ENCODE measurements at regions not wholly inside any gene's neighbourhood (a gene's known extent, or its start where the extent isn't known, plus 50 kb on each side); places are given as distances from the start of the nearest gene placed in this dataset.
"Not testable (repeated sequence)": the region's sequence is repeated elsewhere in the genome, so short reads cannot be mapped to it uniquely, and the experiment has no call there.

DNA sequence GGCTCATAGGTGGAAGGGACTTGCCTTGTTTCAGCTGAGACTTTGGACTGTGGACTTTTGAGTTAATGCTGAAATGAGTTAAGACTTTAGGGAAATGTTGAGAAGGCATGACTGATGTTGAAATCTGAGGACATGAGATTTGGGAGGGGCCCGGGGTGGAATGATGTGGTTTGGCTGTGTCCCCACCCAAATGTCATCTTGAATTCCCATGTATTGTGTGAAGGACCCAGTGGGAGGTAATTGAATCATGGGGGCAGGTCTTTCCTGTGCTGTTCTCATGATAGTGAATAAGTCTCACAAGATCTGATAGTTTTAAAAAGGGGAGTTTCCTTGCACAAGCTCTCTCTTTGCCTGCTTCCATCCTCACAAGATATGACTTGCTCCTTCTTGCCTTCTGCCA, 231.7 kb downstream of the TAF11L14 start:
- TF ChIP-seq, protein P1, sequence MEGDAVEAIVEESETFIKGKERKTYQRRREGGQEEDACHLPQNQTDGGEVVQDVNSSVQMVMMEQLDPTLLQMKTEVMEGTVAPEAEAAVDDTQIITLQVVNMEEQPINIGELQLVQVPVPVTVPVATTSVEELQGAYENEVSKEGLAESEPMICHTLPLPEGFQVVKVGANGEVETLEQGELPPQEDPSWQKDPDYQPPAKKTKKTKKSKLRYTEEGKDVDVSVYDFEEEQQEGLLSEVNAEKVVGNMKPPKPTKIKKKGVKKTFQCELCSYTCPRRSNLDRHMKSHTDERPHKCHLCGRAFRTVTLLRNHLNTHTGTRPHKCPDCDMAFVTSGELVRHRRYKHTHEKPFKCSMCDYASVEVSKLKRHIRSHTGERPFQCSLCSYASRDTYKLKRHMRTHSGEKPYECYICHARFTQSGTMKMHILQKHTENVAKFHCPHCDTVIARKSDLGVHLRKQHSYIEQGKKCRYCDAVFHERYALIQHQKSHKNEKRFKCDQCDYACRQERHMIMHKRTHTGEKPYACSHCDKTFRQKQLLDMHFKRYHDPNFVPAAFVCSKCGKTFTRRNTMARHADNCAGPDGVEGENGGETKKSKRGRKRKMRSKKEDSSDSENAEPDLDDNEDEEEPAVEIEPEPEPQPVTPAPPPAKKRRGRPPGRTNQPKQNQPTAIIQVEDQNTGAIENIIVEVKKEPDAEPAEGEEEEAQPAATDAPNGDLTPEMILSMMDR (IDR thresholded peaks at IDR 0.05): not testable (repeated sequence)
- not testable (repeated sequence) for TF ChIP-seq POLR2AphosphoS5 (IDR thresholded peaks at IDR 0.05; ENCODE audit: low read depth, low read length); SIN3A (IDR thresholded peaks at IDR 0.05; ENCODE audit: borderline replicate concordance, insufficient read depth, low read depth, low read length)
- TF ChIP-seq, protein P2, sequence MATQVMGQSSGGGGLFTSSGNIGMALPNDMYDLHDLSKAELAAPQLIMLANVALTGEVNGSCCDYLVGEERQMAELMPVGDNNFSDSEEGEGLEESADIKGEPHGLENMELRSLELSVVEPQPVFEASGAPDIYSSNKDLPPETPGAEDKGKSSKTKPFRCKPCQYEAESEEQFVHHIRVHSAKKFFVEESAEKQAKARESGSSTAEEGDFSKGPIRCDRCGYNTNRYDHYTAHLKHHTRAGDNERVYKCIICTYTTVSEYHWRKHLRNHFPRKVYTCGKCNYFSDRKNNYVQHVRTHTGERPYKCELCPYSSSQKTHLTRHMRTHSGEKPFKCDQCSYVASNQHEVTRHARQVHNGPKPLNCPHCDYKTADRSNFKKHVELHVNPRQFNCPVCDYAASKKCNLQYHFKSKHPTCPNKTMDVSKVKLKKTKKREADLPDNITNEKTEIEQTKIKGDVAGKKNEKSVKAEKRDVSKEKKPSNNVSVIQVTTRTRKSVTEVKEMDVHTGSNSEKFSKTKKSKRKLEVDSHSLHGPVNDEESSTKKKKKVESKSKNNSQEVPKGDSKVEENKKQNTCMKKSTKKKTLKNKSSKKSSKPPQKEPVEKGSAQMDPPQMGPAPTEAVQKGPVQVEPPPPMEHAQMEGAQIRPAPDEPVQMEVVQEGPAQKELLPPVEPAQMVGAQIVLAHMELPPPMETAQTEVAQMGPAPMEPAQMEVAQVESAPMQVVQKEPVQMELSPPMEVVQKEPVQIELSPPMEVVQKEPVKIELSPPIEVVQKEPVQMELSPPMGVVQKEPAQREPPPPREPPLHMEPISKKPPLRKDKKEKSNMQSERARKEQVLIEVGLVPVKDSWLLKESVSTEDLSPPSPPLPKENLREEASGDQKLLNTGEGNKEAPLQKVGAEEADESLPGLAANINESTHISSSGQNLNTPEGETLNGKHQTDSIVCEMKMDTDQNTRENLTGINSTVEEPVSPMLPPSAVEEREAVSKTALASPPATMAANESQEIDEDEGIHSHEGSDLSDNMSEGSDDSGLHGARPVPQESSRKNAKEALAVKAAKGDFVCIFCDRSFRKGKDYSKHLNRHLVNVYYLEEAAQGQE (IDR thresholded peaks at IDR 0.05; ENCODE audit: insufficient read depth in 1 of 2, low read depth in 2 of 2, low read length in 1 of 2): not testable (repeated sequence)
